ENCODE measurements at regions not wholly inside any gene's neighbourhood (a gene's known extent, or its start where the extent isn't known, plus 50 kb on each side); places are given as distances from the start of the nearest gene placed in this dataset.

DNA sequence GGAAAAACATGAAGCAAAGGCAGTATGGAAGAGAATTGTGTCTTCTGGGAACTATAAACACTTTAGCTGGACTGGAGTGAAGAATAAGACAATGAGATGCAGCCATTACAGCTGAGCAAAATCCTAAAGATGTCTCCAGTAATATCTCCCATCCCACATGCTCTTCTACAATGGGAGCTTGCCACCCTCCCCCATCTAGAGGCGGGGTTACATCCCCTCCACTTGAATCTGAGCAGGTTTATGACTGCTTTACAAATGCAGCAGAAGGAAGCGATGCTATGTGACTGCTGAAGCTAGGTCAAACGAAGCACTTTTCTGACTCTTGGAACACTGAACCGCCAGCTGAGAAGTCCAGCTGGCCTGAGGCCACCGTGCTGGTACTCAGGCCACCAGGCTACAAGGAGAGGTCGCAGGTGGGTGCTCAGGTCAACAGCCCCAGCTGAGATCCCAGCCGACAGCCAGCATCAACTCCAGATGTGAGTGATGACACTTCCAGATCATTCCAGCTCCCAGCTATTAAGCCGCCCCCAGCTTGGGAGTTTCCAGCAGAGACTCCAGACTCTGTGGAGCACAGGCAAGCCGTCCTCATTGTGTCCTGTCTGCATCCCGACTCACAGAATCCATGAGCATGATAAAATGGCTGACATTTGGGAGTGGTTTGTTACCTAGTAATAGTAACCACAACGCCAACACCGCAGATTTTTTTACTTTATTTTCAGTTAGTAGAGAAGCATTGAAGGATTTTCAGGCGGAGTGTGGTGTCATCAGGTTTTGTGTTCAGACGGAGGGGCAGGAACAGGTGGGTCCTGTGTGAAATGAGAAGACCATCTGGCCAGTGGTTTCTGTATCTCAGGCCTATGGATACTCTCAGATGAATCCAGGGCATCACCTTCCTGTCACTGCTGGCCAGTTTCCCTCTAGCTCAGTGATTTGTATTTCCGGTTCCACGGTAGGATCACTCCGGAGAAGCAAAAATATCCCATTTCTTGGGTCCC lies 89.3 kb downstream of the NPY start:
- H3K9ac ChIP-seq (ENCODE audit: control insufficient read depth, extremely low read depth, insufficient read depth, low read length) = no peak overlapping the region
- no peak overlapping the region for H3K4me2 ChIP-seq (ENCODE audit: control insufficient read depth, extremely low read depth, insufficient read depth, low read depth, low read length)
- H3K9me1 ChIP-seq (ENCODE audit: control insufficient read depth, extremely low read depth, insufficient read depth, low read length) = no peaks in the 10 kb centered on the region
- no peak overlapping the region for H3K27ac ChIP-seq (ENCODE audit: control insufficient read depth, insufficient read depth, low read length)
- H3K4me1 ChIP-seq (ENCODE audit: control insufficient read depth, extremely low read depth, insufficient read depth, low read length) = no peaks in the 10 kb centered on the region
- no peaks in the 10 kb centered on the region for H4K20me1 ChIP-seq (ENCODE audit: control insufficient read depth, extremely low read depth, insufficient read depth, low read length)
- no peaks in the 10 kb centered on the region for H3K79me2 ChIP-seq (ENCODE audit: control insufficient read depth, insufficient read depth, low read length)
- TF ChIP-seq, protein P1, sequence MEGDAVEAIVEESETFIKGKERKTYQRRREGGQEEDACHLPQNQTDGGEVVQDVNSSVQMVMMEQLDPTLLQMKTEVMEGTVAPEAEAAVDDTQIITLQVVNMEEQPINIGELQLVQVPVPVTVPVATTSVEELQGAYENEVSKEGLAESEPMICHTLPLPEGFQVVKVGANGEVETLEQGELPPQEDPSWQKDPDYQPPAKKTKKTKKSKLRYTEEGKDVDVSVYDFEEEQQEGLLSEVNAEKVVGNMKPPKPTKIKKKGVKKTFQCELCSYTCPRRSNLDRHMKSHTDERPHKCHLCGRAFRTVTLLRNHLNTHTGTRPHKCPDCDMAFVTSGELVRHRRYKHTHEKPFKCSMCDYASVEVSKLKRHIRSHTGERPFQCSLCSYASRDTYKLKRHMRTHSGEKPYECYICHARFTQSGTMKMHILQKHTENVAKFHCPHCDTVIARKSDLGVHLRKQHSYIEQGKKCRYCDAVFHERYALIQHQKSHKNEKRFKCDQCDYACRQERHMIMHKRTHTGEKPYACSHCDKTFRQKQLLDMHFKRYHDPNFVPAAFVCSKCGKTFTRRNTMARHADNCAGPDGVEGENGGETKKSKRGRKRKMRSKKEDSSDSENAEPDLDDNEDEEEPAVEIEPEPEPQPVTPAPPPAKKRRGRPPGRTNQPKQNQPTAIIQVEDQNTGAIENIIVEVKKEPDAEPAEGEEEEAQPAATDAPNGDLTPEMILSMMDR (optimal IDR thresholded peaks at IDR 0.05 in 1 of 3, IDR thresholded peaks at IDR 0.05 in 1 of 3, conservative IDR thresholded peaks at IDR 0.05 in 1 of 3; ENCODE audit: extremely low read depth in 1 of 3, insufficient read depth in 2 of 3, low read length in 3 of 3) = no peak
- no peak for TF ChIP-seq EZH2 (IDR thresholded peaks at IDR 0.05; ENCODE audit: low read length)
- no peaks in the 10 kb centered on the region for H3K9me3 ChIP-seq (ENCODE audit: control insufficient read depth, low read depth, low read length)
- peaks cover 5% of the 10 kb centered on the region for H3K27me3 ChIP-seq (ENCODE audit: control insufficient read depth, extremely low read depth, insufficient read depth, low read length)
- no peak for FAIRE-seq
- no peak overlapping the region for H2AFZ ChIP-seq (ENCODE audit: control insufficient read depth, low read length)
- DNase-seq (ENCODE audit: low read depth, low spot score) = no peak
- dilution Hi-C loops (cut with MboI; ENCODE audit: extremely low pct_ligation_motif_present, low sequenced_read_pairs) = no loop called here
- no peaks in the 10 kb centered on the region for H3K36me3 ChIP-seq (ENCODE audit: control insufficient read depth in 2 of 2, extremely low read depth in 1 of 2, insufficient read depth in 2 of 2, low read length in 2 of 2)
- H3K4me3 ChIP-seq (ENCODE audit: control insufficient read depth in 2 of 3, extremely low read depth in 1 of 3, insufficient read depth in 2 of 3, low read depth in 1 of 3, low read length in 3 of 3) = no peak overlapping the region

DNA sequence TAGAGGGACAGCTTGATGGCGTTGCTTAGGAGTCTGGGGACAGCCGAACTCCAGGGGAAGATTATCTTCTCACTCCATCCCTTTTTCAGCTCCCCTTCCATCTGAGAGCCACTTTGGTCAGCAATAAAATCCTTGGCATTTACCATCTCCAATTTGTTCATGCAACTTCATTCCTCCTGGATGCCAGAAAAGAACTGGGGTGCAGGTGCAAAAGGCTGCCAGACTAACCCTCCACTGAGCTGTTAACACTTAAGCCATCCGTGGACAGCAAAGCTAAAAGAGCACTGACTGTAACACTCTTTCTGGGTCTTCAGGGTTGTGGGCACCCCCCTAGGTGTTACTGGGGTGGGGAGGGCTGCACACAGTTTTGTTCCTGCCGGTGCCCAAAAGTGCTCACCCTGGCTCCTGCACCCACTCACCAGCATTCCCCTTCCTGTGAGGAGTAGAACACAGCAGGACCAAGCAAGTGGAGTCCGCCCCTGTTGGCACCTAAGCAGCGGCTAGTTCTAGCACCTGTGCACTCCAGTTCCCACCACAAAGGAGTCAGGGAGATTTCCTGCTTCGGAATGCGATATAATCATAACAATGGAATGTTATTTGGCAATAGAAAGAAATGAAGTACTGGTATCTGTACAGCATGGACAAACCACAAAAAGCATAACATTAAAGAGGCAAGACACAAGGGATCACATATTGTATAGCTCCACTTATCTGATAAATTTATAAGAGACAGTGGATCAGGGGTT lies 95.1 kb downstream of the NPY start:
- DNase-seq (ENCODE audit: low read depth, low spot score) = peak; percentile 56
- H3K36me3 ChIP-seq (ENCODE audit: control insufficient read depth in 2 of 2, extremely low read depth in 1 of 2, insufficient read depth in 2 of 2, low read length in 2 of 2) = no peaks in the 10 kb centered on the region
- peaks cover 5% of the 10 kb centered on the region for H3K27me3 ChIP-seq (ENCODE audit: control insufficient read depth, extremely low read depth, insufficient read depth, low read length)
- no peaks in the 10 kb centered on the region for H3K9me3 ChIP-seq (ENCODE audit: control insufficient read depth, low read depth, low read length)
- TF ChIP-seq EZH2 (IDR thresholded peaks at IDR 0.05; ENCODE audit: low read length) = no peak
- TF ChIP-seq, protein P1 (optimal IDR thresholded peaks at IDR 0.05 in 1 of 3, IDR thresholded peaks at IDR 0.05 in 1 of 3, conservative IDR thresholded peaks at IDR 0.05 in 1 of 3; ENCODE audit: extremely low read depth in 1 of 3, insufficient read depth in 2 of 3, low read length in 3 of 3) = no peak
- no peak overlapping the region for H3K27ac ChIP-seq (ENCODE audit: control insufficient read depth, insufficient read depth, low read length)
- H3K9me1 ChIP-seq (ENCODE audit: control insufficient read depth, extremely low read depth, insufficient read depth, low read length) = no peaks in the 10 kb centered on the region
- H2AFZ ChIP-seq (ENCODE audit: control insufficient read depth, low read length) = no peak overlapping the region
- peak; percentile 96 for FAIRE-seq
- peak overlapping the region; percentile 43 for H3K4me2 ChIP-seq (ENCODE audit: control insufficient read depth, extremely low read depth, insufficient read depth, low read depth, low read length)
- H4K20me1 ChIP-seq (ENCODE audit: control insufficient read depth, extremely low read depth, insufficient read depth, low read length) = no peaks in the 10 kb centered on the region
- dilution Hi-C loops (cut with MboI; ENCODE audit: extremely low pct_ligation_motif_present, low sequenced_read_pairs) = no loop called here
- H3K79me2 ChIP-seq (ENCODE audit: control insufficient read depth, insufficient read depth, low read length) = no peaks in the 10 kb centered on the region
- no peak overlapping the region for H3K4me3 ChIP-seq (ENCODE audit: control insufficient read depth in 2 of 3, extremely low read depth in 1 of 3, insufficient read depth in 2 of 3, low read depth in 1 of 3, low read length in 3 of 3)
- H3K9ac ChIP-seq (ENCODE audit: control insufficient read depth, extremely low read depth, insufficient read depth, low read length) = no peak overlapping the region
- H3K4me1 ChIP-seq (ENCODE audit: control insufficient read depth, extremely low read depth, insufficient read depth, low read length) = peaks cover 11% of the 10 kb centered on the region

All from keratinocyte (primary cell).